ENCODE measurements at regions not wholly inside any gene's neighbourhood (a gene's known extent, or its start where the extent isn't known, plus 50 kb on each side); places are given as distances from the start of the nearest gene placed in this dataset.
"Not testable (repeated sequence)": the region's sequence is repeated elsewhere in the genome, so short reads cannot be mapped to it uniquely, and the experiment has no call there.

DNA sequence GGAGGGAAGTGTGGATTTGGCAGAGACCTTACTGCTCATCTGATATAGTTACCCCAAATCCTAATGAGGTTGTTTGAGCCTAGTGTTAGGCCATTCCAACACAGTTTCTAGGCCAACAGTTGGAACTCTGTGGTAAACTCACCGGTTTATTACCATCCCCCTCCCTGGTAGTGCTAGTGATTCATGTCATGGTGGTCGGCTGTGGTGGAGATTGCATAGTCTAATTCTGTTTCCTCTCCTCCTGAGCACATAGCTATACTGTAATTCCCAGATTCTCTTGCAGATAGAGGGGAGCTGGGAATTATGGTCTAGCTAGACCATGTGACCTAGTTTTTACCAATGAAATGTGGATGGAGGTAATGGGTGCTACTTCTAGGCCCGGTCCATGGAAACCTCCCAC, 123.7 kb upstream of the KIF26B start:
- no peak for DNase-seq (ENCODE audit: low read depth in 1 of 2, low spot score in 1 of 2)

DNA sequence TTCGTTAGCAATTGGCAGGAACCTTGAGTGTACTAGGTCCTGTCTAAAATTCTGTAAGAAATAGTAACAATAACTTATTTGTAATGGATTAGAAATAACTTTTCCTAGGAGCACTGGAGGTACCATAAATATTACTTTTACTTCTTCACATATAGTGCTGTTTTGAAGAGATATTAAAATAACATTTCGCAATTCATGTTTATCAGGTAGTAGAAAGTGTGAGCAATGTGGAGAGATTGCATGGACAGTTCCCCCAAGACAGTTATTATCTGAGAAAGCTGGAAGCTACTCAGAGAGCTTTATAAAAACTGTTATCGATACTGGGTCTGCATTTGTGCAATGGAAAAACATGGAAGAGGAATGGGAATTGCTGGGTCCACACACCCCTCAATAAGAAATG, 128.5 kb upstream of the KIF26B start:
- no peak for DNase-seq (ENCODE audit: low read depth in 1 of 2, low spot score in 1 of 2)

DNA sequence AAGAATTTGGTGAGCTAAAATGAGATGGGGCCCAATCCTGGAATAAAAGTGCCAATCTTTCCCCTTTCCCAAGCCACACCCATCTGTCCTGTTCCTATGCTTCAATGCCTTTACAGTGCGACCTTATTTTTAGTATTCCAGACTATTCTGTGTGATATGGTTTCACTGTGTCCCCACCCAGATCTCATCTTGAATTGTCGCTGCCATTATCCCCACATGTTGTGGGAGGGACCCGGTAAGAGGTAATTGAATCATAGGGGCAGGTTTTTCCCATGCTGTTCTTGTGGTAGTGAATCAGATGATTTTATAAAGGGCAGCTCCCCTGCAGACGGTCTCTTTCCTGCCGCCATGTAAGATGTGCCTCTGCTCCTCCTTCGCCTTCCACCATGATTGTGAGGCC, 129.3 kb upstream of the KIF26B start:
- no peak for DNase-seq (ENCODE audit: low read depth in 1 of 2, low spot score in 1 of 2)

DNA sequence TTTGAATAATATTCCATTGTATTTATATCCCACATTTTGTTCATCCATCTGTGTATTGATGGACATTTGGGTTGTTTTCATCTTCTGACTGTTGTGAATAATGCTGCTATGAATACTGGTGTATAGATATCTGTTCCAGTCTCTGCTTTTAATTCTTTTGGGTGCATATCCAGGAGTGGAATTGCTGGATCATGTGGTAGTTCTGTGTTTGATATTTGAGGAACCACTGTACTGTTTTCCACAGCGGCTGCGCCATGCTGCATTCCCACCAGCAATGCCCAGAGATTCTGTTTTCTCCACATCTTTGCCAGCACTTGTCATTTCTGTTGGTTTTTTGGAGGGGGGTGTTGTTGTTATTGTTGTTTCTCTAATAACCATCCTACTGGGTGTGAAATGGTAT, 131.6 kb upstream of the KIF26B start:
- DNase-seq (ENCODE audit: low read depth in 1 of 2, low spot score in 1 of 2) = no peak

DNA sequence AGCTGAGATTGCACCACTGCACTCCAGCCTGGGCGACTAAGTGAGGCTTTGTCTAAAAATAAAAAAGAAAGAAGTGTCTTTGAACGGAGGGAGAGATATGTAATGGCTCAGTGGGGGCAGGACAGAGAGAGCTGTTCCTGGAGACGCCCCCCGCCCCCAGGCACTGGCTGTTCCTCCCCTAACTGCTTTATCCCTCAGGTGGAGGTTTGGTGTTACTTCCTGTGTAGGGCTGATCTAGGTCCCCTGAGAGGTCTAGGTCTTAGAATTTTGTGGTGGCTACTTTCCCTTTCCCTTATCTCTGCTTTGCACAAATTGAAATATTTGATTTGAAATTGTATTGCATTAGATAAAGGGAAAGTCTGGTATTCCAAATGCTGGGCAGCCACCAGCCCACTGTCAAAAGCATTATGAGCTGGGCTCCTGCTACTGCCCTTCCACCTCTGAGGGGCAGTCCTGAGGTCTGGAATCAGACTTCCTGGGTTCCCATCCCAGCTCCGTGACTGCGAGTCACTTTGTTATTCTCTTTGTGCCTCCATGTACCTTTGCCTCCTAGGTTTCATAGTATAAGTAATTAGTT, 134.8 kb upstream of the KIF26B start:
- no peak for DNase-seq (ENCODE audit: low read depth in 1 of 2, low spot score in 1 of 2)

DNA sequence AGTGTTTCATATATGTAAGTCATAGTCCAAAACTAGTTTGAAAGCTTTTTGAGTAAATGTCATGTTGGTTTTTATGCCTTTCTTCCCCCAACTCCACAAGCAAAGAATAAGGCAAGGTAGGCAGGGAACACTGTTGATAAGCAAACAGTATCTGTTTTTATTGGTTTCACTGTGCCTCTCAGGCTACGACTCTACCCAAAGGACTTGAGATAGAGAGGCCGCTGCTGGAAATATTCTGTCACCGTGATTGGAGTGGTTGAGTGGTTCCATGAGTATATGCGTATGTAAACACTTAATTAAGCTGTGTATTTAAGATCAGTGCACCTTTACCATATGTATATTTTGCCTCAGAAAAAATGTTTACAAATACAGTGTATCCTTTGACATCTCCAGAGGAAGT, 138.1 kb upstream of the KIF26B start:
- DNase-seq (ENCODE audit: low read depth in 1 of 2, low spot score in 1 of 2) = no peak

DNA sequence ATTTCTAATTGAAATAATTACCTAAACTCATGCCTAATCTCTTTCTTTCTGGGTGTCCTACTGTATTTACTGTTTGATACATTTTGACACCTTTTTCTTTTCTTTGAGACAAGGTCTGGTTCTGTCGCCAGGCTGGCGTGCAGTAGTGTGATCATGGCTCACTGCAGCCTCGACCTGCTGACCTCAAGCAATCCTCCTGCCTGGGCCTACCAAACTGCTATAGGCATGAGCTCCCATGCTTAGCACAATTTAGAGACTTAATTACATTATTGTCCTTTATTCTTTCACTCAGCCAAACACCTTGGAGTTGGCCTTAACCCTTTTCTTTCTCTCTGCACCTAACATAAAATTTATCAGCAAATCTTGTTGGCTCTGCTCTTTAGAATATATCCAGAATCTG, 139.8 kb upstream of the KIF26B start:
- no peak for DNase-seq (ENCODE audit: low read depth in 1 of 2, low spot score in 1 of 2)

DNA sequence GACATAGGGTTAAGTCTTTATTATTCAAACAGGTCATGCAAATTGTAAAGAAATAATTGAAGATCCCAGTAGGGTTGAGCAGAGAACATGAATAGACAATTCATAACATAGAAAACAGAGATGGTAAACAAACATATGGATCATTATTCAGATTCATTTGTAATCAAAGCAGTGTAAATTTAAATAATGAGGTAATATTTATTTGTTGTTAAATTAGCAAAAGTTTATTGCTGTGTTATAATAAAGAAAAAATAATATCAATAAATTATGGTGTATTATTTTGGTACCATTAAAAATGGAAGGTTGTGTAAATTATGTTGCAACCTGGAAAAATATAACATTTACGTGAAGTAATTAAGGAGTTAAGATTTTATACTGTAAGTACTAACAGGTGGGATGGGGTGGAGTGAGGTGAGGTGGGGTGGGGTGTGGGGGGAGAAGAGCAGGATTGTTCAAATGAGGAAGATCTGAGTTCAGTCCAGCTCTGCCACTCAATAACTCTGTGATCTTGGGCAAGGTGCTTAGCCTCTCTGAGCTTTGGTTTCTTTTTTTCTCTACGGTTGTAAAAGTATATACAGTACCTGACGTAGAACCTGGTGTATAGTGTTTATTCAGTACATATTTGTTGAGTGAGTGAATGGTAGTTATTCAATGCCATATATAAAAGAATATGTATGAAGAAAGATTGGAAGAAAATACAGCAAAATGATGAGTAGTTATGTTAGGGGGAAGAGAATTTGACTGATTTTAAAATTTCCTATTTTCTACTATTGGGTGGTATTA, 140.3 kb upstream of the KIF26B start:
- DNase-seq (ENCODE audit: low read depth in 1 of 2, low spot score in 1 of 2) = no peak

DNA sequence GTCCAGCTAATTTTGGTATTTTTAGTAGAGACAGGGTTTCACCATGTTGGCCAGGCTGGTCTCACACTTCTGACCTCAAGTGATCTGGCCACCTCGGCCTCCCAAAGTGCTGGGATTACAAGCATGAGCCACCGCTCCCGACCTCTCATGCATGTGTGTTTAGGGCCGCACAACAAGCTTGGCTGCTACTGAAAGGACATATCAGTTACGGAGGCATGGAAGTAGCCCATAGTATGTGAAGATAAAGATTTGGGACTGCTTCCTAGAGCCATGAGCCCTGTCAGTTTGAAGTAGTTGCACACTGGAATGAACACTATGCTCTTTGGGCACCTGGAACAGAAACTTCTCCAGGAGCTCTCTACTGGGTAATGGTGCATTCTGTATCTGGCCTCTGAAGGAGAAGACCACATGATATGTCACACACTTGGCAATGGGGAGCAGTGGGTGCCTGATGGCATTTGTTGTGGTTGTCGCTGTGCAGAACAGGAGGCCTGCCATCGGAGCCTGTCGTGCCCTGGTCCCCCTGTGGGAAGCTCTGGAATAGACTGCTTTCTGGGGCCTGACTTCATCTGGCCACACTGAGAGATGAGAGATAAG, 144.7 kb upstream of the KIF26B start:
- no peak for DNase-seq (ENCODE audit: low read depth in 1 of 2, low spot score in 1 of 2)

DNA sequence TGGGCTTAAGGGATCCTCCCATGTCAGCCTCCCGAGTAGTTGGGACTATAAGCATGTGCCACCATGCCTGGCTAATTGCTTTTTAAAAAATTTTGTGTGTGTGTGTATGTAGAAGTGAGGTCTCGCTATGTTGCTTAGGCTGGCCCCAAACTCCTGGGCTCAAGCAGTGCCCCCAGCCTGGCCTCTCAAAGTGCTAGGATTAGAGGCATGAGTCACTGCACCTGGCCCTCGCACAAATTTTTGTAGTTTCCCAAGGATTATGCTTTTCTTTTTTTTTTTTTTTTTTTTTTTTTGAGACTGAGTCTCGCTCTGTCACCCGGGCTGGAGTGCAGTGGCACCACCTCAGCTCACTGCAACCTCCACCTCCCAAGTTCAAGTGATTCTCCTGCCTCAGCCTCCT, 144.4 kb upstream of the HNRNPU start:
- no peak for DNase-seq (ENCODE audit: low read depth in 1 of 2, low spot score in 1 of 2)

DNA sequence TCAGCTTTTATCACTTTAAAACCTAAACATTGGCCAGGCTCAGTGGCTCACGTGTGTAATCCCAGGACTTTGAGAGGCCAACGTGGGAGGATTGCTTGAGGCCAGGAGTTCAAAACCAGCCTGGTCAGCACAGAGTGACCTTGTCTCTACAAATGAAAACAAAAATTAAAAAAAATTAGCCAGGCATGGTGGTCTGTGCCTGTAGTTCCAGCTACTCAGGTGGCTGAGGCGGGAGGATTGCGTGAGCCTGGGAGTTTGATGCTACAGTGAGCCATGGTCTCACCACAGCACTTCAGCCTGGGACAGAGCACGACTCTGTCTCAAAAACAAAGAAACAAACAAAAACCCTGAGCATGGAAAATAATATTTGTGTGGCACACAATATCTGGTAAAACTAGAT, 143.5 kb upstream of the HNRNPU start:
- DNase-seq (ENCODE audit: low read depth in 1 of 2, low spot score in 1 of 2) = no peak

DNA sequence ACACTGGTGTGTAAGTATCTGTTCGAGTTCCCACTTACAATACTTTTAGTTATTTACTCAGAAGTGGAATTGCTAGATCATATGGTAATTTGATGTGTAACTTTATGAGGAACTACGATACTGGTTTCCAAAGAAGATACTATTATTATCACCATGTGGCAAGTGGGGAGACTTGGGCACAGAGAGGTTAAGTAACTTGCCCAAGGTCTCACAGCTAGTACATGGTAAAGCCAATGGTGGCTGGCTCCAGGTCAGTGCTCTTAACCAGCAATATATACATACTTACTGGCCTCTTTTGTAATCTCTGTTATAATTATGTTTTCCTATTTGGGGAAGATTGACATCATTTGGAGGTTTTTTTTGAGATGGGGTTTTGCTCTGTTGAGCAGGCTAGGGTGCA, 138.9 kb upstream of the HNRNPU start:
- DNase-seq (ENCODE audit: low read depth in 1 of 2, low spot score in 1 of 2) = no peak

DNA sequence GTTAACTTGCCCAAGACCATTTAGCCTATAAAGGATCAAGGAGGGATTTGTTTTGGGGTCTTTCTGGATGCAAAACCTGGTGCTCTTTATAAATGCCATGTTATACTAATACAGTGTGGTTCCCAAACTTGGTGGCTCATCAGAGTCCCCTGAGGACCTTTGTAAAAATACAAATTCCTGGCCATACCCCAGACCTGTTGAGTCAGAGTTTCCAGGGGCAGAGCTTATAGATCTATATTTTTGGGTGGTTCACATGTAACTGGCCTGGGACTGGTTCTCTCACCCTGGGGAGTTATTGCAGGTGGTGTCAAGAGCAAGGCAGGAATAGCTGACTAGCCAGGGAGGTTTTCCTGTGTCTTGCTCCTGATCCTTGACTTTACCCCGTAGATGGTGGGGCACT, 136.9 kb upstream of the HNRNPU start:
- DNase-seq (ENCODE audit: low read depth in 1 of 2, low spot score in 1 of 2) = no peak

DNA sequence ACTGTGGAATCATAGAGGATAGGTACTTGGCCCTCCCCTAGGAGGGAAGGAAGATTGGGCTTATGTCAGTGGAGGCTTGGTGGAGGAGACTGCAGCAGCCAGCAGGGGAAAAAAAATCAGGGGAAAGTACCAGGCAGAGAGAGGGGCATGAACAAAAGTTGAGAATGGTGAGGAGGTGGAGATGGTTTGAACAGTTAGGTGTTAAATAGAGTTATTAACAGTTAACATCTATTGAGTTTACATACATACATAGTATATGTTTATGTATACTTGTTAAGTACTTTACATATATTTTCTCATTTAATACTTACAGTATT, 136.5 kb upstream of the HNRNPU start:
- DNase-seq (ENCODE audit: low read depth in 1 of 2, low spot score in 1 of 2) = no peak

DNA sequence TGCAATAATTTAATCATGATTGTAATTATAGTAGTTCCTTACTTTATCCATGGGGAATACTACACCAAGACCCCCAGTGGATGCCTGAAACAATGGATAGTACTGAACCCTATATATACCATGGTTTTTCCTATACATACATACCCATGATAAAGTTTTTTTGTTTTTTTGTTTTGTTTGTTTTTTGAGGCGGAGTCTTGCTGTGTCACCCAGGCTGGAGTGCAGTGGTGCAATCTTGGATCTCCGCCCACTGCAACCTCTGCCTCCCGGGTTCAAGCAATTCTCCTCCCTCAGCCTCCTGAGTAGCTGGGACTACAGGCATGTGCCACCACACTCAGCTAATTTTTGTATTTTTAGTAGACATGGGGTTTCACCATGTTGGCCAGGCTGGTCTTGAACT, 135.3 kb upstream of the HNRNPU start:
- DNase-seq (ENCODE audit: low read depth in 1 of 2, low spot score in 1 of 2) = not testable (repeated sequence)

DNA sequence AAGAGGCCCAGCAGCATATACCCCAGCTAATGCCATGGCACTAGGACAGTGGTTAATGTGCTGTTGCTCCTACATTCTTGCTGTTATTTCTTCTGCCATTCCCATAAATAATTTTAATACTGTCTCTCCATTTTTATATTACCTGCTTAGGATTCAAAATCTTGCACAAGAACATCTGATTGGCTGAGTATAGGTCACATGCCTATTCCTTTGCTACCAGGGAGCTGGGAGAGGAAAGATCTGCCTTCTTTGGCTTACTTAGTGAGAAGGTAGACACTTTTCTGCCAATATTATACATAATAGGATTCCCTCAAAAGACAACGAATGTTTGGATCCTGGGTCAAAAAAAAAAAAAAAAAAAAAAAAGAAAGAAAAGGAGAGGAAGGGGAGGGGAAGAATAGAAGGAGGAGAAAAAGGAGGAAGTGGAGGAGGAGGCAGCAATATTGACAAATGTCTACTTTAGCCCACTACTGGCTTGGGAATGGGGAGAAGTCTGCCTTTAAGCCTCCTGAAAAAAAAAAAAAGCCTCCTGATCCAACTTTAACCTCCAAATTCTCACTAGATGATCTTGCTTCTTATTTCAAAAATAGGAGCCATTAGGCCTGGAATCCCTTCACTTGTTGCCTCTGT, 134.5 kb upstream of the HNRNPU start:
- no peak for DNase-seq (ENCODE audit: low read depth in 1 of 2, low spot score in 1 of 2)

DNA sequence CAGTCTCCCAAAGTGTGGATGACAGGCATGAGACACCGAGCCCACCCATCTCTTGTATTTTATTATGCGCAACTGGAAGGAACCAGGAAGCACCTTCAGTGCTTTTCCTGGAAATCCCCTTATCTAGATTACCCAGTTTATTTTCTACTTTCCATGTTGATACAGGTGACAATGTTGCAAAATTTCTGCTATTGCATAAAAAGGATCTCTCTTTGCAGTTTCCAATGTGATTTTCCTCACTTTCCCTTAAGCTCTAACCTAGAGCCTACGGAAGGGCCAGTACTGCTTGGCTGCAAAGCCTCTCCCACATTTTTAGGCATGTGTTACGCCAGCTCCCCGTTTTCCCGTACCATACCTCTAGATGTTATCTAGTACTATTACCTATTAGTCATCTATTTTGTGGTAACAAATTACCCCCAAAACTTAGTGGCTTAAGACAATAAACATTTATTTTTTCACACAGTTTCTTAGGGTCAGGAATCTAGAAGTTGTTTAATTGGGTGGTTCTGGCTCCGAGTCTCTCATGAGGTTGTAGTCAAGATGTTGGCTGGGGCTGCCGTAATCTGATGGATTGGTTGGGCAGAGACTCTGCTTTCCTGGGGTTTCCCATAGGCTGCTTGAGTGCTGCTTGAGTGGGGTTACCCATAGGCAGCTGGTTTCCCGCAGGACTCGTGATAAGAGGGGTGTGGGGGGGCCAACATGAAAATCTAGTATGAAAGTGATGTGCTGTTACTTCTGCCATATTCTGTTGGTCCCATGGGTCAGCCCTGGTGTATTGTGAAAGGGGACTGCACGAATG, 131.5 kb upstream of the HNRNPU start:
- DNase-seq (ENCODE audit: low read depth in 1 of 2, low spot score in 1 of 2) = no peak

DNA sequence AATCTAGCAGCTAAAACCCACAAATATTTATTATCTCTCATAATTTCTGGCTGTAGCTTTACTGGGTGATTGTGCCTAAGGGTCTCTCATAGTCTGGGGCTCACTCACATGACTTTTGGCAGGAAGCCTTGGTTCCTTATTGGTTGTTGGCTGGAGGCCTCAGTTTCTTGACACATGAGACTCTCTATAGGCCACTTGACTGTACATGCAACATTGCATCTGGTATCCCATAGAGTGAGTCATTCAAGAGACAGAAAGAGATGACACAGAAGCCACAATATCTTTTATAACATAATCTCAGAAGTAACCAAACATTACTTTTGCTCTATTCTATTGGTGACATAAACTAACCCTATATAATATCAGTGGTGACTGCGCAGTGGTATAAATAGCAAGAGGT, 128.5 kb upstream of the HNRNPU start:
- DNase-seq (ENCODE audit: low read depth in 1 of 2, low spot score in 1 of 2) = no peak

DNA sequence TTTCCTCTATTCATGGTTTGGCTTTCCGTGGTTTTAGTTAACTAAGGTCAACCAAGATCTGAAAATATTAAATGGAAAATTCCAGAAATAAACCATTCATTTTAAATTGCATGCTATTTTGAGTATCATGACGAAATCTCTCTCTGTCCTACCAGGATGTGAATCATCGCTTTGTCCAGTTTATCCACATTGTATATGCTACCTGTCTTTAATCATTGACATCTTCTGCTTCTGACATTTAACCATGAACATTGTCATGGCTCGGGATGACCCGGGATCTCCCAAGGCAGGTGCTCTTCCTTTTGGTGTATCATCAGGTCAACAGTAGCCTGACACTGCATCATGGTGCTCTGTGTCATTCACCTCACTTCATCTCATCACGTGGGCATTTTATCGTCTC, 125.5 kb upstream of the HNRNPU start:
- DNase-seq (ENCODE audit: low read depth in 1 of 2, low spot score in 1 of 2) = no peak

DNA sequence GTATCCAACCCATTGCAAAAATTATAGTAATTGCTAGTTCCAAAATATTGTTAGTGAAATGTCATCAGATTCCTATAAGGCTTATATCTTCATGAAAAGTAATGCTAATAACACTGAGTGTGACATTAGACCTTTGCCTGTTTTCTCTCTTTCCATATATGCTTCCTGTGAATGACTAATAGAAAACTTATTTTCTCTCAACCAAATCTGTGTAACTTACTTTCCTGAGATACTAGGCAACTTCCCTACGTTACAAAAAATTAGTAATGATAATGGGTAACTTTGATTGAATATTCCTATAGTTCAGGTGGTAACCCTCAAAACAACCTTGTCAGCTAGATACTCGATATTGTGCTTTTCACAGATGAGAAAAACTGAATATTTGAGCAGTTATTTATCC, 124.2 kb upstream of the HNRNPU start:
- DNase-seq (ENCODE audit: low read depth in 1 of 2, low spot score in 1 of 2) = no peak

DNA sequence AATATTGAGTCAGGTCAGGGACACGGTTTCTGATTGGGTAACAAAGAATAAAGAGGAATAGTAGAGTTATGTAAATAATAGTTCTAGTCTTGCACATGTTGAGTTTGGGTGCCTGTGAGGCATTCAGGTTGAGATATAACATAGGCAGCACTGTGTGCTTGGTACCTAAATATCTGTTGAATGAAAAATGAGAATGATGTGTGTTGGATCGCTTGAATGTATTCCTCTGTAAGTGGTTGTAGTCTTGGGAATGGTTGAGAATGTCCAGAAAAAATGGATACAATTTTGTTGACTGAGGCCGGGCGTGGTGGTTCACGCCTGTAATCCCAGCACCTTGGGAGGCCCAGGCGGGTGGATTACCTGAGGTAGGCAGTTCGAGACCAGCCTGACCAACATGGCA, 116.3 kb upstream of the HNRNPU start:
- DNase-seq (ENCODE audit: low read depth in 1 of 2, low spot score in 1 of 2) = no peak

DNA sequence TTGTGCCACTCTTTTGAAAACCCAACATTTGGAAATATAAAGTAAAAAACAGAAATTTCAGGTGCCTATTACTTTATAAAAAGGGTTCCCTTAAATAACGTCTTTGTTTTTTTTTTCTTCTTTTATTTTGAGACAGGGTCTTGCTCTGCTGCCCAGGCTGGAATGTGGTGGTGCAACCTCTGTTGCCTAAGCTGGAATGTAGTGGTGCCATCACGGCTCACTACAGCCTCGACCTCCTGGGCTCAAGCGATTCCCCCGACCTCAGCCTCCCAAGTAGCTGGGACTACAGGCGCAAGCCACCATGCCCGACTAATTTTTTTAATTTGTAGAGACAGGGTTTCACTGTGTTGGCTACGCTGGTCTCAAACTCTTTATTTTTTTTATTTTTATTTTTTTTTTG, 110.2 kb upstream of the HNRNPU start:
- DNase-seq (ENCODE audit: low read depth in 1 of 2, low spot score in 1 of 2) = no peak

All from activated CD4-positive, alpha-beta T cell treated with anti-CD3 and anti-CD28 coated beads, Interleukin-2, amount 50 U/mL, for 24 hours (primary cell).